HepG2 (cell line): ENCODE measurements at regions not wholly inside any gene's neighbourhood (a gene's known extent, or its start where the extent isn't known, plus 50 kb on each side); places are given as distances from the start of the nearest gene placed in this dataset.

Experiments used
- ATAC-seq: fragments of 200-7000 bp; cut with Tn5 transposase; 3 replicates; pipeline ENCODE4 v1.9.1; 2020; ENCODE audit warnings: mild to moderate bottlenecking, moderate library complexity
- BruUV-seq: library from RNA; stranded (reverse); fragments of 400-500 nt; replicated peaks from 2 replicates; lab custom pipeline; 2021; lab: Mats Ljungman, UMichigan
- CTCF ChIA-PET: fragments of 300-600 bp; formaldehyde crosslinking; extraction: SDS; loops from one replicate; lab custom pipeline; 2021; ENCODE audit warnings: low total read pairs, inconsistent platforms, low intra/inter-chr PET ratio; lab: Yijun Ruan, JAX
- POLR2A ChIA-PET: fragments of 350-600 bp; sonication (Branson Sonifier 250); formaldehyde crosslinking; loops from one replicate; lab custom pipeline; 2020; ENCODE audit warnings: antibody characterized with exemption, inconsistent platforms; lab: Yijun Ruan, JAX
- DNase-seq: peaks from one replicate; pipeline ENCODE4 v3.0.0-alpha.2; 2015; ENCODE audit warnings: low spot score
- FAIRE-seq: peaks from 3 replicates; lab custom pipeline; 2011; peaks lifted over from hg19 to GRCh38; lab: Jason Lieb, UNC
- H2AFZ ChIP-seq: one replicate; pipeline ENCODE4 v1.6.1; 2011; ENCODE audit warnings: low read length, inconsistent platforms
- H3K27ac ChIP-seq: fragments of 300-600 bp; 3 replicates; pipeline ENCODE4 v1.8.0; 2011; ENCODE audit warnings: mixed run types, mild to moderate bottlenecking, mixed read lengths, low read length, inconsistent platforms; ENCODE audit not compliant: insufficient read depth; ENCODE audit errors: extremely low read length
- H3K27me3 ChIP-seq, 2 experiments: fragments of 200-600 bp in 1 of 2; 2 replicates in 1 of 2; 3 replicates in 1 of 2; pipeline versions ENCODE4 v1.6.0 to v1.8.0; 2011; ENCODE audit warnings: low read length in 2 of 2, mild to moderate bottlenecking in 2 of 2, moderate library complexity in 2 of 2, inconsistent platforms in 1 of 2; ENCODE audit not compliant: insufficient read depth in 2 of 2, control insufficient read depth in 1 of 2
- H3K36me3 ChIP-seq, 2 experiments: fragments of 200-600 bp in 1 of 2; replicated peaks in 1 of 2; 2 replicates in 1 of 2; 3 replicates in 1 of 2; pipeline versions ENCODE4 v1.5.1 to v1.8.0; 2011; ENCODE audit warnings: low read length in 2 of 2, inconsistent platforms in 1 of 2; ENCODE audit not compliant: insufficient read depth in 2 of 2, control insufficient read depth in 1 of 2
- H3K4me1 ChIP-seq: 2 replicates; pipeline ENCODE4 v1.5.1; 2012; ENCODE audit warnings: low read length, inconsistent platforms; ENCODE audit not compliant: insufficient read depth
- H3K4me2 ChIP-seq: 2 replicates; pipeline ENCODE4 v1.6.0; 2011; ENCODE audit warnings: low read depth, low read length, inconsistent platforms
- H3K4me3 ChIP-seq, 3 experiments: fragments of 200-600 bp in 1 of 3; sonication (generic), shearing (Covaris generic) in 1 of 3; replicated peaks in 1 of 3; 2 replicates each; pipeline ENCODE4 v1.5.1; 2011 to 2016; ENCODE audit warnings: low read length in 3 of 3, inconsistent platforms in 2 of 3, low read depth in 2 of 3, mild to moderate bottlenecking in 2 of 3, control low read depth in 1 of 3, mixed read lengths in 1 of 3; ENCODE audit not compliant: insufficient read depth in 1 of 3
- H3K79me2 ChIP-seq: one replicate; pipeline ENCODE4 v1.6.1; 2011; ENCODE audit warnings: low read length, inconsistent platforms; ENCODE audit not compliant: insufficient read depth
- H3K9ac ChIP-seq: 2 replicates; pipeline ENCODE4 v1.6.0; 2011; ENCODE audit warnings: mild to moderate bottlenecking, low read depth, low read length, inconsistent platforms; ENCODE audit not compliant: insufficient read depth
- H3K9me3 ChIP-seq: 2 replicates; pipeline ENCODE4 v1.5.1; 2012; ENCODE audit warnings: mild to moderate bottlenecking, low read length
- H4K20me1 ChIP-seq: 2 replicates; pipeline ENCODE4 v1.6.0; 2011; ENCODE audit warnings: inconsistent platforms, mild to moderate bottlenecking, low read length, moderate library complexity; ENCODE audit not compliant: insufficient read depth
- AKNA ChIP-seq: sonication (generic); formaldehyde crosslinking; IDR thresholded peaks from 2 replicates; pipeline ENCODE4 v1.4.0; 2020; ENCODE audit warnings: missing genetic modification reagents, borderline replicate concordance
- ARID5B ChIP-seq: IDR thresholded peaks from 2 replicates; pipeline ENCODE4 v1.4.0; 2020; ENCODE audit warnings: mild to moderate bottlenecking, missing genetic modification reagents
- BCL6 ChIP-seq: IDR thresholded peaks from 2 replicates; pipeline ENCODE4 v1.6.1; 2016; ENCODE audit warnings: missing genetic modification reagents, missing compliant biosample characterization
- CSRNP2 ChIP-seq: sonication (generic); formaldehyde crosslinking; conservative IDR thresholded peaks from 2 replicates; pipeline ENCODE4 v1.8.0; 2022; ENCODE audit warnings: low read depth, missing genetic modification reagents
- EZH2 ChIP-seq: conservative IDR thresholded peaks from 2 replicates; pipeline ENCODE4 v1.6.1; 2012; ENCODE audit warnings: mild to moderate bottlenecking, low read depth, low read length, moderate library complexity
- HOXA9 ChIP-seq: sonication (generic); formaldehyde crosslinking; IDR thresholded peaks from 2 replicates; pipeline ENCODE4 v1.8.1; 2022; ENCODE audit warnings: missing genetic modification reagents, mild to moderate bottlenecking, moderate library complexity, borderline replicate concordance
- SKI ChIP-seq: fragments of 450-650 bp; IDR thresholded peaks from one replicate; pipeline ENCODE4 v1.6.1; 2018; ENCODE audit warnings: mild to moderate bottlenecking; ENCODE audit not compliant: partially characterized antibody
- TAF15 ChIP-seq: fragments of 200-400 bp; formaldehyde crosslinking; IDR thresholded peaks from one replicate; pipeline ENCODE4 v1.6.1; 2018; ENCODE audit warnings: mild to moderate bottlenecking, low read depth, low read length; ENCODE audit not compliant: poor library complexity, severe bottlenecking
- TBX2 ChIP-seq: sonication (generic); formaldehyde crosslinking; IDR thresholded peaks from 2 replicates; pipeline ENCODE4 v1.5.0; 2020; ENCODE audit warnings: missing genetic modification reagents, mild to moderate bottlenecking, borderline replicate concordance
- U2AF1 ChIP-seq: fragments of 200-400 bp; formaldehyde crosslinking; optimal IDR thresholded peaks from 2 replicates; pipeline ENCODE3; 2017; ENCODE audit warnings: mild to moderate bottlenecking, low read depth, low read length
- ZNF296 ChIP-seq: sonication (generic); formaldehyde crosslinking; conservative IDR thresholded peaks from 2 replicates; pipeline ENCODE4 v1.5.0; 2020; ENCODE audit warnings: mild to moderate bottlenecking, missing genetic modification reagents
- ZNF652 ChIP-seq: IDR thresholded peaks from 2 replicates; pipeline ENCODE4 v1.6.1; 2016; ENCODE audit warnings: low read depth, borderline replicate concordance
- ZNF781 ChIP-seq: sonication (generic); formaldehyde crosslinking; IDR thresholded peaks from 2 replicates; pipeline ENCODE4 v1.5.1; 2020; ENCODE audit warnings: borderline replicate concordance, mild to moderate bottlenecking, missing genetic modification reagents; ENCODE audit errors: not compliant biosample characterization
- ZNF782 ChIP-seq: sonication (generic); formaldehyde crosslinking; IDR thresholded peaks from 2 replicates; pipeline ENCODE4 v1.4.0; 2020; ENCODE audit warnings: missing genetic modification reagents, mild to moderate bottlenecking, borderline replicate concordance
- WGBS: methylation state at CpG from one replicate; pipeline ENCODE4 v1.1.6; 2017; ENCODE audit warnings: low lambda C conversion rate; 5-methylcytosine and 5-hydroxymethylcytosine counted together
- in situ Hi-C: cut with HindIII; loops from 2 replicates; pipeline ENCODE4 v1.10.0; 2017; ENCODE audit warnings: low pct_unique_long_range_greater_than_20kb; ENCODE audit not compliant: extremely low pct_ligation_motif_present
- intact Hi-C: fragments of 100-400 bp; cut with micrococcal nuclease; formaldehyde crosslinking; loops from one replicate; pipeline ENCODE4 v1.10.0; 2022; ENCODE audit not compliant: unreplicated experiment

GRCh38 chr10:4371691-4372295 lies 454.2 kb upstream of the AKR1E2 start:
- no peak for DNase-seq
- Histone ChIP-seq H3K79me2 (no peaks in the 10 kb centered on the region), H4K20me1 (no peaks in the 10 kb centered on the region), H3K4me1 (no peaks in the 10 kb centered on the region), H3K36me3 (no peaks in the 10 kb centered on the region), H3K9ac (no peak overlapping the region), H3K4me2 (no peak overlapping the region), H3K9me3 (no peaks in the 10 kb centered on the region), H3K27me3 (no peaks in the 10 kb centered on the region), H3K27ac (no peak overlapping the region), H3K4me3 (no peak overlapping the region), H2AFZ (no peak overlapping the region)
- no TSS peak for BruUV-seq
- 17% methylated on average over 4 of the region's 4 CpGs for WGBS
- no peak for FAIRE-seq
- ChIA-PET CTCF (no interaction called here), POLR2A (no interaction called here)
- in situ Hi-C loops: no loop called here
- no peak for ATAC-seq
- intact Hi-C loops: no loop called here
- TF ChIP-seq SKI (no peak), ZNF781 (no peak), BCL6 (CRISPR knock-in tag) (no peak), EZH2 (no peak), HOXA9 (CRISPR knock-in tag) (no peak), AKNA (CRISPR knock-in tag) (no peak), ZNF652 (CRISPR knock-in tag) (no peak), TAF15 (no peak), CSRNP2 (CRISPR knock-in tag) (no peak), U2AF1 (no peak), ZNF782 (CRISPR knock-in tag) (no peak), ZNF296 (no peak), ARID5B (CRISPR knock-in tag) (no peak), TBX2 (no peak)
